ENCODE measurements at regions not wholly inside any gene's neighbourhood (a gene's known extent, or its start where the extent isn't known, plus 50 kb on each side); places are given as distances from the start of the nearest gene placed in this dataset.
"Not testable (repeated sequence)": the region's sequence is repeated elsewhere in the genome, so short reads cannot be mapped to it uniquely, and the experiment has no call there.

GRCh38 chr6:140713495-140713894, 1339.0 kb upstream of the CITED2 start:
- Histone ChIP-seq H3K4me2 (no peak overlapping the region), H3K4me1 (replicated peaks; ENCODE audit: insufficient read depth) (no peaks in the 10 kb centered on the region), H3K27me3 (ENCODE audit: insufficient read depth, low read depth) (no peaks in the 10 kb centered on the region), H3K79me2 (ENCODE audit: low read depth) (no peaks in the 10 kb centered on the region), H3K9me3 (ENCODE audit: insufficient read depth, low read depth) (0 out of 2 replicates have a peak, but pooled peaks cover 6% of the 10 kb centered on the region), H3K4me3 (no peak overlapping the region), H3F3A (ENCODE audit: insufficient read depth, low read depth) (no peaks in the 10 kb centered on the region), H4K20me1 (ENCODE audit: insufficient read depth) (no peaks in the 10 kb centered on the region), H3K36me3 (ENCODE audit: low read depth) (no peaks in the 10 kb centered on the region), H3K27ac (no peak overlapping the region), H2AFZ (no peak overlapping the region), H3K9me2 (ENCODE audit: insufficient read depth) (no peaks in the 10 kb centered on the region)
- TF ChIP-seq EZH2 (IDR thresholded peaks at IDR 0.05; ENCODE audit: low read depth) (no peak), CTCF (conservative IDR thresholded peaks at IDR 0.05) (no peak)
- no peak for DNase-seq
- CTCF ChIA-PET: no interaction called here
- POLR2A ChIA-PET (ENCODE audit: unreplicated experiment): no interaction called here
- BruUV-seq (replicated peaks): no TSS peak
- intact Hi-C loops (cut with micrococcal nuclease; ENCODE audit: unreplicated experiment): no loop called here

GRCh38 chr6:140711019-140711613, 1336.7 kb upstream of the CITED2 start:
- DNase-seq: no peak
- H3F3A ChIP-seq (ENCODE audit: insufficient read depth, low read depth): no peaks in the 10 kb centered on the region
- no peaks in the 10 kb centered on the region for H4K20me1 ChIP-seq (ENCODE audit: insufficient read depth)
- CTCF ChIA-PET: no interaction called here
- POLR2A ChIA-PET (ENCODE audit: unreplicated experiment): no interaction called here
- no peaks in the 10 kb centered on the region for H3K4me1 ChIP-seq (replicated peaks; ENCODE audit: insufficient read depth)
- intact Hi-C loops (cut with micrococcal nuclease; ENCODE audit: unreplicated experiment): no loop called here
- no peaks in the 10 kb centered on the region for H3K9me2 ChIP-seq (ENCODE audit: insufficient read depth)
- H3K9me3 ChIP-seq (ENCODE audit: insufficient read depth, low read depth): 0 out of 2 replicates have a peak, but pooled peaks cover under 1% of the 10 kb centered on the region
- no peak overlapping the region for H2AFZ ChIP-seq
- H3K4me3 ChIP-seq: no peak overlapping the region
- no peaks in the 10 kb centered on the region for H3K27me3 ChIP-seq (ENCODE audit: insufficient read depth, low read depth)
- no peak overlapping the region for H3K27ac ChIP-seq
- BruUV-seq (replicated peaks): no TSS peak
- no peaks in the 10 kb centered on the region for H3K36me3 ChIP-seq (ENCODE audit: low read depth)
- H3K79me2 ChIP-seq (ENCODE audit: low read depth): no peaks in the 10 kb centered on the region
- no peak overlapping the region for H3K4me2 ChIP-seq
- TF ChIP-seq CTCF (conservative IDR thresholded peaks at IDR 0.05) (no peak), EZH2 (IDR thresholded peaks at IDR 0.05; ENCODE audit: low read depth) (no peak)

GRCh38 chr6:140708441-140708840, 1334.0 kb upstream of the CITED2 start:
- Histone ChIP-seq H3K4me1 (replicated peaks; ENCODE audit: insufficient read depth) (no peaks in the 10 kb centered on the region), H2AFZ (no peak overlapping the region), H3K36me3 (ENCODE audit: low read depth) (no peaks in the 10 kb centered on the region), H3K4me3 (no peak overlapping the region), H3F3A (ENCODE audit: insufficient read depth, low read depth) (no peaks in the 10 kb centered on the region), H3K4me2 (no peak overlapping the region), H3K27me3 (ENCODE audit: insufficient read depth, low read depth) (no peaks in the 10 kb centered on the region), H3K27ac (no peak overlapping the region), H3K9me3 (ENCODE audit: insufficient read depth, low read depth) (no peaks in the 10 kb centered on the region; the same call in 1 of the 2 replicates), H4K20me1 (ENCODE audit: insufficient read depth) (no peaks in the 10 kb centered on the region; the same call in 1 of the 2 replicates), H3K9me2 (ENCODE audit: insufficient read depth) (no peaks in the 10 kb centered on the region), H3K79me2 (ENCODE audit: low read depth) (no peaks in the 10 kb centered on the region)
- ChIA-PET POLR2A (ENCODE audit: unreplicated experiment) (no interaction called here), CTCF (no interaction called here)
- TF ChIP-seq EZH2 (IDR thresholded peaks at IDR 0.05; ENCODE audit: low read depth) (no peak), CTCF (conservative IDR thresholded peaks at IDR 0.05) (no peak)
- intact Hi-C loops (cut with micrococcal nuclease; ENCODE audit: unreplicated experiment): no loop called here
- no peak for DNase-seq
- no TSS peak for BruUV-seq (replicated peaks)

GRCh38 chr6:140704008-140704407, 1329.6 kb upstream of the CITED2 start:
- H3K4me1 ChIP-seq (replicated peaks; ENCODE audit: insufficient read depth); BruUV-seq (replicated peaks); H3K79me2 ChIP-seq (ENCODE audit: low read depth); H3K9me3 ChIP-seq (ENCODE audit: insufficient read depth, low read depth); H4K20me1 ChIP-seq (ENCODE audit: insufficient read depth); H3K4me2 ChIP-seq; H3K27me3 ChIP-seq (ENCODE audit: insufficient read depth, low read depth); H3F3A ChIP-seq (ENCODE audit: insufficient read depth, low read depth); POLR2A ChIA-PET (ENCODE audit: unreplicated experiment); DNase-seq; H3K36me3 ChIP-seq (ENCODE audit: low read depth); H3K27ac ChIP-seq; H2AFZ ChIP-seq; CTCF ChIA-PET; intact Hi-C loops (cut with micrococcal nuclease; ENCODE audit: unreplicated experiment); H3K9me2 ChIP-seq (ENCODE audit: insufficient read depth); H3K4me3 ChIP-seq: not testable (repeated sequence)

All from PC-9 (cell line).